ENCODE measurements at regions not wholly inside any gene's neighbourhood (a gene's known extent, or its start where the extent isn't known, plus 50 kb on each side); places are given as distances from the start of the nearest gene placed in this dataset.
"Not testable (repeated sequence)": the region's sequence is repeated elsewhere in the genome, so short reads cannot be mapped to it uniquely, and the experiment has no call there.

DNA sequence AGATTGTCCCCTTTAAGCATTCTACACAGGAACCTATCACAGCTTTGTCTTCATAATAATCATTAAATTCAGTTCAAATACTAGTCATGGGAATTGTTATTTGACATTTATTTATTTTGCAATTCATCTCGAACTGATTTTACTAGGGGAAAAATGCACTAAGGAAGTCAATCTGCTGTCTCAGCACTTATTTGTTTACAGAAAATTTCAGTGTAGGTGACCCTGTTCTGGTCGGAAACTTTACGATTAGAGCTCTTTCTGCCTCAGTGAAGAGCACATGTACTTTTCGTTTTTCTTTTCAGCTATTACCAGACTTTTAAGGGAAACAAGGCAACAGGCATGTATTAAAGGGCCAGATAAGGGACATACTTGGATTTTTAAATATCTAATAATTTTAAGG lies 1405.7 kb upstream of the ZEB2 start:
- no peak for DNase-seq

- no peak for DNase-seq
Observed at GRCh38 chr2:145919477-145919876, 1399.6 kb upstream of the ZEB2 start.

DNA sequence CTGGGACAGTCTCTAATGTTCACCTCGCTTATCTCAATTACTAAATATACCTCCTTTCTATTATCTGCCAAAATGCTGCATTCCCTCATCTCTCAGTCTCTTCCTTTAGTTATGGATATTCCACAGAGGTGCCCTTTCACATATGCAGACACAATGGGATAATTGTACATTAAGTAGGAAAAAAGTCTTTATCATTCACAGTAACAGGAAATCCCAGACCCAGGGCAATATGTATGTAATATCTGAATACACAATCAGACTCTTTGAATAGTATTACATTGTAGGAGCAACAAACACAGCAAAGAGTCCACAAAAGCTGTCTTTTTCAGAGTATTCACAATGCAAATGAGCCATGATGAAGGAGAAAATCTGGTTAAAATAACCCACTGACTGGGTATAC lies 1399.0 kb upstream of the ZEB2 start:
- no peak for DNase-seq

DNA sequence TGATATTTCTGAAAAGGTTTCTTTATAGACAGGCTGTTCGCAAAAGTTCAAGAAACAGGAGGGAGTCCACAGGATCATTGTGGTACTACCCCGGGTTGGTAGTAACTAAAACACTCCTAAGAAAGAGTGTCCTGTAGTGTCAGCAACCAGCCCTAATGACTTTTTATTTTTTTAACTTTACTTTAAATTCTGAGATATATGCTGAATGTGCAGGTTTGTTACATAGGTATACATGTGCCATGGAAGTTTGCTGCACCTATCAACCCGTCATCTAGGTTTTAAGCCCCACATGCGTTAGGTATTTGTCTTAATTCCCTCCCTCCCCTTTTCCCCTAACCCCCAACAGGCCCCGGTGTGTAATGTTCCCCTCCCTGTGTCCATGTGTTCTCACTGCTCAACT lies 1396.9 kb upstream of the ZEB2 start:
- DNase-seq: no peak

- DNase-seq: no peak
Observed at GRCh38 chr2:145914716-145915115, 1394.8 kb upstream of the ZEB2 start.

DNA sequence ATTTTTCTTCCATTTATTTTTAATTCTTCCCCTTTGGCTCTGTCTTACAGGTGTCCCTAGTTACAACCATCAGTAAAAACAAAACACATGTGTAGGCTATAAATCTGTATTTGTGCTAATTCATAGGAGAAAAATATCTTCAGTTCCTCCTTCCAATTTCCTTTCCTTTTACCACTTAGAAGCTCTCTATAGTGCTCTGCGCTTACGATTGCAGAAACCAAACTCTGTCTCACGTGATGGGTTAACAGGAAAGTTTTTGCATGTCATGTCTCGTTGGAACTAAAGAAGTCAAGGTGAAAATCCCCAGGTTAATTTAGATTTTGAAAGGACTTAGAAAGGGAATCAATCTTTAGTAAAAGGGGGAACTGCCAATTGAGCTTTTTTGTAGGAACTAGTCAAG lies 1390.5 kb upstream of the ZEB2 start:
- DNase-seq: no peak

DNA sequence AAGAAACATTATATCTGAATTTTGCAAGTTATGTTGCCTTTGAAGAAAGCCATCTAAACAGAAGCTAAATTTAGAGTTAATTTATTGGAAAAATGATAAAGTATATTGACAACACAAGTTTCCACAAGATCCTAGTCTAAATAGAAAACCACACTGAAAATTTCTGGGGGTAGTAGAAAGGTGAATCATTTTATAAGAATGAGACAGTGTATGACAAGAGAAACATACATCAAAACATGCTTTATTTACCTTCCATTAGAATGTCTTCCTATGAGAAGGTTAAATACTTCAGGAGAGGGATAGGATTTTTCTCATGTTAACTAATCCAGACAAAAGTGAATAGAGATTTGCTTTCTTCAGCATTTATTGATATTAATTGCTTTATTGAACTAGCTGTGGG lies 1389.8 kb upstream of the ZEB2 start:
- no peak for DNase-seq

- no peak for DNase-seq
Observed at GRCh38 chr2:145909175-145909755, 1389.3 kb upstream of the ZEB2 start.

GRCh38 chr2:145906354-145906753 lies 1386.4 kb upstream of the ZEB2 start:
- DNase-seq: no peak

GRCh38 chr2:145905371-145905770 lies 1385.5 kb upstream of the ZEB2 start:
- DNase-seq: no peak

DNA sequence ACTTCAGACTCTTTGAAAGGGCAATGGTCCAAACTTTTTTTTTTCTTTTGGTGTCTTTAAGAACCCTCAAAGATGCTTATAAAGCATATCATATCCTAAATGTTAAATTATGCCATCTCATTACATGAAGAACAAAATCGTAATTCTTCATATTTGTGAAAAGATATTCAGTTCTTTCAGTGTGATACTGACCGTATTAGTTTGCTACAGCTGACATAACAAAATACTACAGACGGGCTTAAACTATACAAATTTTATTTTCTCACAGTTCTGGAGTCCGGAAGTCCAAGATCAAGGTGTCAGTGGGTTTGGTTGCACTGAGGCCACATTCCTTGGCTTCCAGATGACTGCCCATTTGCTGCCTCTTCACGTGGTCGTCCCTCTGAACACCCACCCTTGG lies 1377.2 kb upstream of the ZEB2 start:
- DNase-seq: no peak

DNA sequence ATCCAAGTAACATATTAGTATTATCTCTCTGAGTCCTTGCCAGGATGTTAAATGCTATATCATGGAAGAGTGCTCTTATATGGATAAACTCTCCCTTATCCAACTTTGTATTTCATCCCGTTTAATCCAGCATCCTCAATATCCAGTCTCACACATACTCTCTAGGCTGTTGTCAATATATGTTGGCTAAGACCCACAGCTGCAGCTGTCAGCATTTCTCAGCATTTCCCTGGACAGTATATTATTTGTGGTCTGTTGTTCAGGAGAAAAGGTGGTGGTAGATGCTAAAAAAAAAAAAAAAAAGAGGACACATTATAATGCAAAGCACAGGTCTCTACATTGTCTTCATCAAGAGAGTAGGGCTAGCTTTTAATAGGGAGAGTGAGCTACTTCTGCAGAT lies 1368.0 kb upstream of the ZEB2 start:
- DNase-seq: no peak

DNA sequence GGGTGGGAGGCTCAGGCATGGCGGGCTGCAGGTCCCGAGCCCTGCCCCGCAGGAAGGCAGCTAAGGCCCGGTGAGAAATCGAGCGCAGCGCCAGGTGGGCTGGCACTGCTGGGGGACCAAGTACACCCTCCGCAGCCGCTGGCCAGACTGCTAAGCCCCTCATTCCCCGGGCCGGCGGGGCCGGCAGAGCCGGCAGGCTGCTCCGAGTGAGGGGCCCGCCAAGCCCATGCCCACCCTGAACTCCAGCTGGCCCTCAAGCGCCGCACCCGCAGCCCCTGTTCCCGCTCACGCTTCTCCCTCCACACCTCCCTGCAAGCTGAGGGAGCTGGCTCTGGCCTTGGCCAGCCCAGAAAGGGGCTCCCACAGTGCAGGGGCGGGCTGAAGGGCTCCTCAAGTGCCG lies 1361.1 kb upstream of the ZEB2 start:
- DNase-seq: not testable (repeated sequence)

- DNase-seq: no peak
Observed at GRCh38 chr2:145875016-145875415, 1355.1 kb upstream of the ZEB2 start.

GRCh38 chr2:145874466-145874865 lies 1354.5 kb upstream of the ZEB2 start:
- no peak for DNase-seq

DNA sequence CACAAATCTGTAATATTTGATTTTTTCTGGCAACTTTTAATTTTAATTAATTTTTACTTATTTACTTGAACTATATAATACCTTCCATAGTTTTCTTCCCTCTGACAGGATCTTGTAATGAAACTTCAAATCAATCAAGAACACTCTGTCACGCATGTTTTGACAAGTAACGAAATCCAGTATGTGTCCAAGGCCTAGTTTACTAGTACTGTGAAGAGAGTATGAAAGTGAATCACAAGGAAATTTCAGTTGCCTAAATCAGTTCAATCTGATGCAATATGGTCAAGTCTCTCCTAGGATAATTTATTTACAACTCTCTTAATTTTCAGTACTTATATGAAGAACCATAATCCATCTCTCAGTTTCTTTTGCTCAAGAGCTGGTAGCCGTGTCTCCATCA lies 1344.6 kb upstream of the ZEB2 start:
- no peak for DNase-seq

GRCh38 chr2:145861940-145862339 lies 1342.0 kb upstream of the ZEB2 start:
- DNase-seq: no peak

- DNase-seq: no peak
Observed at GRCh38 chr2:145860083-145860482, 1340.2 kb upstream of the ZEB2 start.

GRCh38 chr2:145855142-145855541 lies 1335.2 kb upstream of the ZEB2 start:
- no peak for DNase-seq

DNA sequence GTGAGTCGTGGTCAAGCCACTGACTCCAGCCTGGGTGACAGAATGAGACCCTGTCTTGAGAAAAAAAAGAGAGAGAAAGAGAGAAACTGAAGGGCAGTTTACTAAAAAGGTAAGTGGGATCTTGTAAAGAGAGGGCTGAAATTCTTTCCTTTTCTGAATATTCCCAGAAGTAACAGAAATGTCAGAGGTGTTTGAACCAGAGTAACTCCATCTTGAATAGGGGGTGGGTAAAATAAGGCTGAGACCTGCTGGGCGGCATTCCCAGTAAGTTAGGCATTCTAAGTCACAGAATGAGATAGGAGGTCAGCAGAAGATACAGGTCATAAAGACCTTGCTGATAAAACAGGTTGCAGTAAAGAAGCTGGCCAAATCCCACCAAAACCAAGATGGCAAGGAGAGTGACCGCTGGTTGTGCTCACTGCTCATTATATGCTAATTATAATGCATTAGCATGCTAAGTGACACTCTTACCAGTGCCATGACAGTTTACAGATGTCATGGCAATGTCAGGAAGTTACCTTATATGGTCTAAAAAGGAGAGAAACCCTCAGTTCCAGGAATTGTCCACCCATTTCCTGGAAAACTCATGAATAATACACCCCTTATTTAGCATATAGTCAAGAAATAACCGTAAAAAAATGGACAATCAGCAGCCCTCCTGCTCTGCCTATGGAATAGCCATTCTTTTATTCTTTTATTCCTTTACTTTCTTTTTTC lies 1334.3 kb upstream of the ZEB2 start:
- DNase-seq: no peak

- peak; percentile 31 for DNase-seq
Observed at GRCh38 chr2:145851730-145852129, 1331.8 kb upstream of the ZEB2 start.

DNA sequence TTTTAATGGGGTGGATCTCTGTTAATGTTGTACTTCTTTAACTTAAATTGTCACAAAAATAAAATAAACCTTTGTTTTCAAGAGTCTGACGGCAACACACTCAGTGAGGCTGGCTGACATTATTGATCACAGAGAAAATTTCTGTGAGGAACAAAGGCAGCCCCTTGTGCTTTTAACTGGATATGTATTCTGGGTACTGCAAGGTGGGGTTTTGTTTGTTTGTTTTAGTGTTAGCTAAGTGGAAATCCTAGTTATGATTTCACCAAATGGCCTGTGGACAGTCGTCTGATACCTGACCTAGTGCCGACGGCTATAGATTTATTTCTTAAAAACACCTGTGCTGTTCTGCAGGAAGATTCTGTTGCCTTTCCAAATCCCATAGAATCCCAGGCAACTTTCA lies 1329.5 kb upstream of the ZEB2 start:
- no peak for DNase-seq

- DNase-seq: no peak
Observed at GRCh38 chr2:145846982-145847381, 1327.1 kb upstream of the ZEB2 start.

- no peak for DNase-seq
Observed at GRCh38 chr2:145845923-145846322, 1326.0 kb upstream of the ZEB2 start.

- DNase-seq: no peak
Observed at GRCh38 chr2:145845207-145845894, 1325.4 kb upstream of the ZEB2 start.

All from NCI-H524 treated with DMSO at 0.1 percent for 48 hours (cell line).